ENCODE measurements at regions not wholly inside any gene's neighbourhood (a gene's known extent, or its start where the extent isn't known, plus 50 kb on each side); places are given as distances from the start of the nearest gene placed in this dataset.

DNA sequence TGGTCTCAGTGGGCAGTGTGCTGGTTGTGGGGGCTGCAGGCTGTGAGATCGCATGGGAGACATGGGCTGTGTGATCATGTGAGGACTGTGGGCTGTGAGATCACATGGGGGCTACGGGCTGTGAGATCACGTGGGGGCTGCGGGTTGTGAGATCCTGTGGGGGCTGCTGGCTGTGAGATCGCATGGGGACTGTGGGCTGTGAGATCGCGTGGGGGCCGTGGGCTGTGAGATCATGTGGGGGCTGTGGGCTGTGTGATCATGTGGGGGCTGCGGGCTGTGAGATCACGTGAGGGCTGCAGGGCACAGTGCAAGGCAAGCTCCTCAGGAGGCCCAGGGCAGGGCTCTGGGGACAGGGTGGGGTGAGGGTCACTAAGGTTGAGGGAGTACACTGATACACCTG, 140.5 kb upstream of the CST7 start:
- no peaks in the 10 kb centered on the region for H4K20me1 ChIP-seq (ENCODE audit: low read depth)
- H3K79me2 ChIP-seq (ENCODE audit: low read depth): no peaks in the 10 kb centered on the region
- no peak overlapping the region for H3K27ac ChIP-seq
- no peaks in the 10 kb centered on the region for H3K4me1 ChIP-seq
- DNase-seq (ENCODE audit: low spot score): no peak
- H3K9ac ChIP-seq: no peak overlapping the region
- Mint-ChIP-seq H3K36me3 (no peaks in the 10 kb centered on the region), H3K9me3 (peaks cover 6% of the 10 kb centered on the region), H3K4me1 (peaks cover 5% of the 10 kb centered on the region), H3K27me3 (ENCODE audit: insufficient read depth, low read depth) (peaks cover 21% of the 10 kb centered on the region), H3K4me3 (no peak overlapping the region), H3K27ac (no peak overlapping the region)
- no peak overlapping the region for H3K4me3 ChIP-seq
- no peaks in the 10 kb centered on the region for H3K36me3 ChIP-seq
- no peak overlapping the region for H3K4me2 ChIP-seq
- TF ChIP-seq EZH2phosphoT487 (IDR thresholded peaks at IDR 0.05) (no peak), EZH2 (IDR thresholded peaks at IDR 0.05) (no peak)
- TF ChIP-seq, protein P1, sequence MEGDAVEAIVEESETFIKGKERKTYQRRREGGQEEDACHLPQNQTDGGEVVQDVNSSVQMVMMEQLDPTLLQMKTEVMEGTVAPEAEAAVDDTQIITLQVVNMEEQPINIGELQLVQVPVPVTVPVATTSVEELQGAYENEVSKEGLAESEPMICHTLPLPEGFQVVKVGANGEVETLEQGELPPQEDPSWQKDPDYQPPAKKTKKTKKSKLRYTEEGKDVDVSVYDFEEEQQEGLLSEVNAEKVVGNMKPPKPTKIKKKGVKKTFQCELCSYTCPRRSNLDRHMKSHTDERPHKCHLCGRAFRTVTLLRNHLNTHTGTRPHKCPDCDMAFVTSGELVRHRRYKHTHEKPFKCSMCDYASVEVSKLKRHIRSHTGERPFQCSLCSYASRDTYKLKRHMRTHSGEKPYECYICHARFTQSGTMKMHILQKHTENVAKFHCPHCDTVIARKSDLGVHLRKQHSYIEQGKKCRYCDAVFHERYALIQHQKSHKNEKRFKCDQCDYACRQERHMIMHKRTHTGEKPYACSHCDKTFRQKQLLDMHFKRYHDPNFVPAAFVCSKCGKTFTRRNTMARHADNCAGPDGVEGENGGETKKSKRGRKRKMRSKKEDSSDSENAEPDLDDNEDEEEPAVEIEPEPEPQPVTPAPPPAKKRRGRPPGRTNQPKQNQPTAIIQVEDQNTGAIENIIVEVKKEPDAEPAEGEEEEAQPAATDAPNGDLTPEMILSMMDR (IDR thresholded peaks at IDR 0.05): no peak
- no peaks in the 10 kb centered on the region for H3F3A ChIP-seq (ENCODE audit: low read depth)
- no peak overlapping the region for H2AFZ ChIP-seq (replicated peaks)
- H3K9me3 ChIP-seq (ENCODE audit: low read depth): no peaks in the 10 kb centered on the region
- H3K27me3 ChIP-seq: no peaks in the 10 kb centered on the region

DNA sequence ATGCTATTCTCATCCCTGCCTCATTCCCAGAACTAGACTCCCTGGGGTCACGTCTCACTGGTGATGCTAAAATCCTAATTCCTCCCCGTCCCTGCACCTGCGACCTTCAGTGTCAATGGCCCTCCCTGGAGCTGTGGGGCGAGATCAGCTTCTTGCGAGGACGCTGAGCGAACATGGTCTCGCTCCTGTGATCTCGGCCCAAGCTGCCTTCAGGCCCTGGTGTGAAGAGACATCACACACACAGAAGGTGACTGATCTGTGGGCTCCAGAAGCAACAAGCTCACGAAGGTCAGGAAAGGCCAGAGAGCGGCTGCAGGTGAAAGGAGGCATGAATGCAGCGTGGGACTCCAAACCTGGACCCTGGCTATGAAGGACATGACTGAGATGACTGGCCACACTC, 139.5 kb upstream of the CST7 start:
- no peak overlapping the region for H3K27ac ChIP-seq
- H3K4me1 Mint-ChIP-seq: peaks cover 5% of the 10 kb centered on the region
- no peaks in the 10 kb centered on the region for H3K79me2 ChIP-seq (ENCODE audit: low read depth)
- peaks cover 6% of the 10 kb centered on the region for H3K9me3 Mint-ChIP-seq
- no peak overlapping the region for H3K4me3 ChIP-seq
- DNase-seq (ENCODE audit: low spot score): no peak
- no peaks in the 10 kb centered on the region for H3K36me3 ChIP-seq
- no peak overlapping the region for H3K4me2 ChIP-seq
- no peak overlapping the region for H2AFZ ChIP-seq (replicated peaks)
- H3K27ac Mint-ChIP-seq: no peak overlapping the region
- H3K27me3 ChIP-seq: no peaks in the 10 kb centered on the region
- H3F3A ChIP-seq (ENCODE audit: low read depth): no peaks in the 10 kb centered on the region
- no peaks in the 10 kb centered on the region for H3K36me3 Mint-ChIP-seq
- H3K27me3 Mint-ChIP-seq (ENCODE audit: insufficient read depth, low read depth): peaks cover 27% of the 10 kb centered on the region
- H3K4me1 ChIP-seq: no peaks in the 10 kb centered on the region
- TF ChIP-seq EZH2phosphoT487 (IDR thresholded peaks at IDR 0.05): no peak
- TF ChIP-seq, protein P1 (IDR thresholded peaks at IDR 0.05): no peak
- no peak for TF ChIP-seq EZH2 (IDR thresholded peaks at IDR 0.05)
- no peak overlapping the region for H3K4me3 Mint-ChIP-seq
- no peaks in the 10 kb centered on the region for H4K20me1 ChIP-seq (ENCODE audit: low read depth)
- H3K9me3 ChIP-seq (ENCODE audit: low read depth): no peaks in the 10 kb centered on the region
- no peak overlapping the region for H3K9ac ChIP-seq

DNA sequence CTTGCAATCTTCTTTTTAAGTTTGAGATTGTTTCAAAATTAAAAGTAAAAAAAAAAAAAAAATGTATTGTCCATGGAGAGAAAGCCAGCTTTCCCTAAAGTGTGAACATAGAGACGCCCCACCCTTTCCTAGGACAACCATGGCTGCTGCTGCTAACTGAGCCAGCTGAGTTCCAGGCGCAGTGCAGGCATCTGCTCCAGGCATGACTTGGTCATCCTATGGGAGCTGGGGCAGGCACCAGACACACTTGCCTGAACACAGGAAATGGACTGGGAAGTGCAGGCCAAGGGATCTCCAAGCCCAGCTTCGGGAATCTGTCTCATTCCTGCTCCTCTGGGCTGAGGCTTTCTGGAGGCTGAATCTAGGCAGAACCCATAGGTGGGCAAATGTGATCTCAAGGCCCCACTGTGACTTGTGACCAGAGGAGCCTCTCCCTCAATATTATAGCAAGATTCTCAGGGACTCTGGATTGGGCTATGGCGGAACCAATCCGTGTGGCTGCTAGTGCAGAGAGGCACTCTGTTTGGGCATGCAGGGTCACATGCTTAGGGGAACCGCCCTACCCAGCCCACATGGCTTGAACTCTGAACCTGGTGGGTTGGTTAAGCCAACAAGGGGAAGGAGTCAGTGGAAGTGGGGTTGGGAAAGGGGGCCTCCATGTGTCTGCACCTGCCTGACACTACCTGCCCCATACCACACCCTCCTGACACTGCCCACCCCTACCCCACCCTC, 138.2 kb upstream of the CST7 start:
- H3K9me3 ChIP-seq (ENCODE audit: low read depth): no peaks in the 10 kb centered on the region
- H2AFZ ChIP-seq (replicated peaks): no peak overlapping the region
- no peaks in the 10 kb centered on the region for H3F3A ChIP-seq (ENCODE audit: low read depth)
- Mint-ChIP-seq H3K4me1 (peaks cover 2% of the 10 kb centered on the region), H3K27ac (no peak overlapping the region), H3K9me3 (peaks cover 6% of the 10 kb centered on the region), H3K4me3 (no peak overlapping the region), H3K27me3 (ENCODE audit: insufficient read depth, low read depth) (peaks cover 27% of the 10 kb centered on the region), H3K36me3 (no peaks in the 10 kb centered on the region)
- H3K79me2 ChIP-seq (ENCODE audit: low read depth): no peaks in the 10 kb centered on the region
- no peak overlapping the region for H3K4me2 ChIP-seq
- TF ChIP-seq EZH2phosphoT487 (IDR thresholded peaks at IDR 0.05) (no peak), EZH2 (IDR thresholded peaks at IDR 0.05) (no peak)
- TF ChIP-seq, protein P1 (IDR thresholded peaks at IDR 0.05): no peak
- no peak overlapping the region for H3K9ac ChIP-seq
- no peak overlapping the region for H3K4me3 ChIP-seq
- no peak overlapping the region for H3K27ac ChIP-seq
- no peaks in the 10 kb centered on the region for H3K36me3 ChIP-seq
- H4K20me1 ChIP-seq (ENCODE audit: low read depth): no peaks in the 10 kb centered on the region
- no peaks in the 10 kb centered on the region for H3K4me1 ChIP-seq
- no peaks in the 10 kb centered on the region for H3K27me3 ChIP-seq
- DNase-seq (ENCODE audit: low spot score): no peak

All from neural progenitor cell (in vitro differentiated cells).